ENCODE measurements at regions not wholly inside any gene's neighbourhood (a gene's known extent, or its start where the extent isn't known, plus 50 kb on each side); places are given as distances from the start of the nearest gene placed in this dataset.

GRCh38 chr4:184526228-184526627, 51.9 kb upstream of the IRF2 start:
- H3K4me3 Mint-ChIP-seq, result no peak overlapping the region
- DNase-seq, result no peak
- no peaks in the 10 kb centered on the region for H3K36me3 Mint-ChIP-seq (ENCODE audit: low read depth)
- CTCF ChIA-PET, result no interaction called here
- no peaks in the 10 kb centered on the region for H3K27me3 Mint-ChIP-seq (ENCODE audit: low read depth)
- intact Hi-C loops (cut with micrococcal nuclease), result no loop called here
- H3K9me3 Mint-ChIP-seq, result peaks cover 5% of the 10 kb centered on the region
- peaks cover 21% of the 10 kb centered on the region for H3K4me1 Mint-ChIP-seq (ENCODE audit: low read depth)
- H3K27ac Mint-ChIP-seq, result no peak overlapping the region

Measured in activated naive CD4-positive, alpha-beta T cell treated with anti-CD3 and anti-CD28 coated beads for 36 hours (primary cell).